HEK293 (cell line): ENCODE measurements at regions not wholly inside any gene's neighbourhood (a gene's known extent, or its start where the extent isn't known, plus 50 kb on each side); places are given as distances from the start of the nearest gene placed in this dataset.

Experiments
- CTCF ChIA-PET: fragments of 350-600 bp; formaldehyde crosslinking; extraction: SDS; loops from one replicate; lab custom pipeline; 2021; ENCODE audit warnings: antibody characterized with exemption; lab: Yijun Ruan, JAX
- POLR2A ChIA-PET: fragments of 300-600 bp; formaldehyde crosslinking; extraction: SDS; loops from one replicate; lab custom pipeline; 2020; ENCODE audit warnings: antibody characterized with exemption, inconsistent platforms; lab: Yijun Ruan, JAX
- H3K27ac ChIP-seq: fragments of 200-500 bp; sonication (Bioruptor generic); 2 replicates; pipeline ENCODE4 v1.5.1; 2014; ENCODE audit warnings: low read depth, low read length, control low read depth, inconsistent platforms; ENCODE audit errors: extremely low read depth
- H3K36me3 ChIP-seq, 2 experiments: fragments of 200-500 bp in 1 of 2; sonication (Bioruptor generic) in 1 of 2; 1 replicate in 1 of 2; 2 replicates in 1 of 2; pipeline ENCODE4 v1.5.1; 2014 to 2017; ENCODE audit warnings: inconsistent platforms in 2 of 2, low read length in 2 of 2; ENCODE audit not compliant: control insufficient read depth in 2 of 2, insufficient read depth in 1 of 2
- H3K4me1 ChIP-seq: fragments of 200-500 bp; sonication (Bioruptor generic); 2 replicates; pipeline ENCODE4 v1.5.1; 2014; ENCODE audit warnings: mild to moderate bottlenecking, low read length, inconsistent platforms; ENCODE audit not compliant: control insufficient read depth, insufficient read depth
- H3K4me3 ChIP-seq: 2 replicates; pipeline ENCODE4 v1.5.1; 2011; ENCODE audit warnings: low read depth, mild to moderate bottlenecking, control low read depth, low read length, moderate library complexity
- H3K9me3 ChIP-seq: fragments of 200-500 bp; sonication (Bioruptor generic); 2 replicates; pipeline ENCODE4 v1.5.1; 2014; ENCODE audit warnings: low read depth, low read length, inconsistent platforms; ENCODE audit not compliant: control insufficient read depth, insufficient read depth
- FEZF1 ChIP-seq: fragments of 450-650 bp; formaldehyde crosslinking; IDR thresholded peaks from 2 replicates; pipeline ENCODE4 v1.5.1; 2016; ENCODE audit warnings: missing biosample characterization, missing genetic modification characterization
- GLIS1 ChIP-seq: fragments of 450-650 bp; formaldehyde crosslinking; IDR thresholded peaks from 2 replicates; pipeline ENCODE4 v1.5.1; 2016; ENCODE audit warnings: missing biosample characterization, missing genetic modification characterization
- KLF16 ChIP-seq: fragments of 450-650 bp; formaldehyde crosslinking; IDR thresholded peaks from 2 replicates; pipeline ENCODE4 v1.5.1; 2017; ENCODE audit warnings: missing biosample characterization, missing genetic modification characterization
- OVOL3 ChIP-seq: fragments of 450-650 bp; formaldehyde crosslinking; IDR thresholded peaks from 2 replicates; pipeline ENCODE4 v1.5.1; 2016; ENCODE audit warnings: missing biosample characterization, missing genetic modification characterization
- ZBTB1 ChIP-seq: fragments of 450-650 bp; formaldehyde crosslinking; IDR thresholded peaks from 2 replicates; pipeline ENCODE4 v1.5.1; 2016; ENCODE audit warnings: missing biosample characterization, missing genetic modification characterization
- ZBTB20 ChIP-seq: fragments of 450-650 bp; formaldehyde crosslinking; IDR thresholded peaks from 2 replicates; pipeline ENCODE4 v1.5.1; 2016; ENCODE audit warnings: missing biosample characterization, missing genetic modification characterization
- ZFP3 ChIP-seq: fragments of 450-650 bp; formaldehyde crosslinking; IDR thresholded peaks from 2 replicates; pipeline ENCODE4 v1.5.1; 2016; ENCODE audit warnings: low read depth, missing biosample characterization, missing genetic modification characterization
- ZFP37 ChIP-seq: fragments of 450-650 bp; formaldehyde crosslinking; IDR thresholded peaks from 2 replicates; pipeline ENCODE4 v1.5.1; 2016; ENCODE audit warnings: missing biosample characterization, missing genetic modification characterization
- ZFP41 ChIP-seq: fragments of 450-650 bp; formaldehyde crosslinking; IDR thresholded peaks from 2 replicates; pipeline ENCODE4 v1.5.1; 2016; ENCODE audit warnings: missing biosample characterization, missing genetic modification characterization, borderline replicate concordance
- ZNF155 ChIP-seq: fragments of 450-650 bp; formaldehyde crosslinking; IDR thresholded peaks from 2 replicates; pipeline ENCODE4 v1.5.1; 2016; ENCODE audit warnings: missing biosample characterization, missing genetic modification characterization
- ZNF202 ChIP-seq: fragments of 450-650 bp; formaldehyde crosslinking; IDR thresholded peaks from 2 replicates; pipeline ENCODE4 v1.5.1; 2016; ENCODE audit warnings: missing biosample characterization, missing genetic modification characterization, borderline replicate concordance
- ZNF24 ChIP-seq: fragments of 450-650 bp; formaldehyde crosslinking; IDR thresholded peaks from 2 replicates; pipeline ENCODE4 v1.5.1; 2016; ENCODE audit warnings: missing biosample characterization, missing genetic modification characterization
- ZNF248 ChIP-seq: fragments of 450-650 bp; formaldehyde crosslinking; IDR thresholded peaks from 2 replicates; pipeline ENCODE4 v1.5.1; 2017; ENCODE audit warnings: missing biosample characterization, missing genetic modification characterization
- ZNF324 ChIP-seq: fragments of 450-650 bp; formaldehyde crosslinking; IDR thresholded peaks from 2 replicates; pipeline ENCODE4 v1.5.1; 2016; ENCODE audit warnings: missing biosample characterization, missing genetic modification characterization
- ZNF341 ChIP-seq: fragments of 450-650 bp; formaldehyde crosslinking; IDR thresholded peaks from 2 replicates; pipeline ENCODE4; 2016; ENCODE audit warnings: low read depth, missing biosample characterization, missing genetic modification characterization
- ZNF37A ChIP-seq: fragments of 450-650 bp; IDR thresholded peaks from 2 replicates; pipeline ENCODE4 v1.5.1; 2018; ENCODE audit warnings: missing biosample characterization, missing genetic modification characterization
- ZNF394 ChIP-seq: fragments of 450-650 bp; formaldehyde crosslinking; IDR thresholded peaks from 2 replicates; pipeline ENCODE4 v1.5.1; 2016; ENCODE audit warnings: missing biosample characterization, missing genetic modification characterization, mild to moderate bottlenecking, moderate library complexity, borderline replicate concordance
- ZNF423 ChIP-seq: fragments of 450-650 bp; formaldehyde crosslinking; IDR thresholded peaks from 2 replicates; pipeline ENCODE4 v1.5.1; 2016; ENCODE audit warnings: missing biosample characterization, missing genetic modification characterization
- ZNF433 ChIP-seq: fragments of 450-650 bp; formaldehyde crosslinking; IDR thresholded peaks from 2 replicates; pipeline ENCODE4 v1.5.1; 2016; ENCODE audit warnings: missing biosample characterization, missing genetic modification characterization, low read depth
- ZNF510 ChIP-seq: fragments of 450-650 bp; formaldehyde crosslinking; IDR thresholded peaks from 2 replicates; pipeline ENCODE4 v1.5.1; 2018; ENCODE audit warnings: mild to moderate bottlenecking, missing genetic modification characterization, missing biosample characterization; ENCODE audit not compliant: insufficient replicate concordance
- ZNF596 ChIP-seq: fragments of 450-650 bp; IDR thresholded peaks from 2 replicates; pipeline ENCODE4 v1.5.0; 2018; ENCODE audit warnings: missing biosample characterization, mild to moderate bottlenecking, missing genetic modification characterization, moderate library complexity
- ZNF660 ChIP-seq: fragments of 450-650 bp; IDR thresholded peaks from 2 replicates; pipeline ENCODE4 v1.5.1; 2018; ENCODE audit warnings: missing biosample characterization, mild to moderate bottlenecking, missing genetic modification characterization
- ZSCAN30 ChIP-seq: fragments of 450-650 bp; IDR thresholded peaks from 2 replicates; pipeline ENCODE4 v1.5.1; 2018; ENCODE audit warnings: missing biosample characterization, mild to moderate bottlenecking, missing genetic modification characterization, moderate library complexity
- TF ChIP-seq, protein P1 (sequence below): fragments of 450-650 bp; formaldehyde crosslinking; IDR thresholded peaks from 2 replicates; pipeline ENCODE4 v1.5.1; 2017; ENCODE audit warnings: missing biosample characterization, missing genetic modification characterization
- TF ChIP-seq, protein P2 (sequence below): fragments of 450-650 bp; formaldehyde crosslinking; IDR thresholded peaks from 2 replicates; pipeline ENCODE4 v1.5.1; 2016; ENCODE audit warnings: missing biosample characterization, missing genetic modification characterization
- TF ChIP-seq, protein P3 (sequence below): fragments of 450-650 bp; formaldehyde crosslinking; IDR thresholded peaks from 2 replicates; pipeline ENCODE4 v1.5.1; 2016; ENCODE audit warnings: missing biosample characterization, missing genetic modification characterization
- TF ChIP-seq, protein P4 (sequence below): fragments of 450-650 bp; formaldehyde crosslinking; IDR thresholded peaks from 2 replicates; pipeline ENCODE4 v1.5.1; 2016; ENCODE audit warnings: missing biosample characterization, missing genetic modification characterization
- TF ChIP-seq, protein P5 (sequence below): fragments of 450-650 bp; formaldehyde crosslinking; IDR thresholded peaks from 2 replicates; pipeline ENCODE4 v1.5.1; 2016; ENCODE audit warnings: missing biosample characterization, missing genetic modification characterization
- TF ChIP-seq, protein P6 (sequence below): fragments of 450-650 bp; formaldehyde crosslinking; IDR thresholded peaks from 2 replicates; pipeline ENCODE4 v1.5.1; 2017; ENCODE audit warnings: missing biosample characterization, mild to moderate bottlenecking, missing genetic modification characterization, moderate library complexity

DNA sequence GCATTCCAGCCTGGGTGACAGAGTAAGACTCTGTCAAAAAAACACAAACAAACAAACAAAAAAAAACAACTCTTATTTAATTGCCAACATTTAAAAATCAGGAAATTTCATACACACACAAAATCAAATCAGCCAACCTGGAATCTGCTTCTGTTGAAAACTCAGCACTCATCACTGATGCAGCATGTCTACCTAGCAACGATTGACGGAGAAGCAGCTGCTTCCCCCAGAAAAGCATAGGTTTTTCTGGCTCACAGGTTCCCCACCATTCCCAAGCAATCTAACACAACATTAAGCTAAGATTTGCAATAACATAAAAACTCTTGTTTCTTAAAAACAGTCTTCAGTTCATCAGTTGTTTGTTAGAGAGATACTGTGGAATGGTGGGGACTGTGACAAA lies 143.6 kb downstream of the DHX15 start:
- H3K4me1 ChIP-seq = no peaks in the 10 kb centered on the region
- H3K36me3 ChIP-seq = no peaks in the 10 kb centered on the region
- H3K4me3 ChIP-seq = no peak overlapping the region
- TF ChIP-seq ZBTB20 (no peak), ZNF596 (no peak), ZNF248 (tag by site-specific recombination) (no peak), ZNF341 (no peak), ZNF433 (tag by site-specific recombination) (no peak), ZBTB1 (no peak), ZNF394 (tag by site-specific recombination) (no peak)
- TF ChIP-seq, all 188 proteins: peak for 0
- ChIA-PET POLR2A (no interaction called here), CTCF (interaction anchor here (0.7 kb wide), 1 partner anchor 216 kb away, joined by 4 read pairs; no protein-coding TSS in a partner anchor)
- Histone ChIP-seq H3K9me3 (no peaks in the 10 kb centered on the region), H3K27ac (no peak overlapping the region)

DNA sequence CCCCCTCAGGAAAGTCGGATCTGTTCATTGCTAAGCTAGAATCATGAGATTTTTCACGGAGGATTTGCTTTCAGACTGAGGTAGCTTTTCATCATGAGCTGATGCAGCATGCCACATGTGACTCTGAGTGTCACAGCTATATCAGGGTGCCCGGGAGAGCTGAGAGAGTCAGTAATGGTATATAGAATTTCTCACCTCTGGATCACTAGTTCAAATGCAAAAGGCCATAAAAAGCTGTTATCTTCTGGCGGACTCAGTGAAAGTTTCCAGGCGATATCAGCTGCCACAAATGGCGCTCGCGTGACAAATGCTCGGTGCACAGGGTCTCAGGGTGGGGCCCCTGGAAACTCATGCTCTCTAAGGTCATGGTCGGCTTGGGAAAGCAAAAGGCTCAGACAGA lies 150.1 kb downstream of the DHX15 start:
- no peak overlapping the region for H3K27ac ChIP-seq
- no peaks in the 10 kb centered on the region for H3K36me3 ChIP-seq
- H3K9me3 ChIP-seq = no peaks in the 10 kb centered on the region
- H3K4me1 ChIP-seq = no peaks in the 10 kb centered on the region; the same call in 1 of the 2 replicates
- CTCF ChIA-PET = interaction anchor here (0.7 kb wide), 1 partner anchor 536 kb away, joined by 3 read pairs; no protein-coding TSS in a partner anchor
- H3K4me3 ChIP-seq = no peak overlapping the region
- POLR2A ChIA-PET = no interaction called here
- TF ChIP-seq, protein P1, sequence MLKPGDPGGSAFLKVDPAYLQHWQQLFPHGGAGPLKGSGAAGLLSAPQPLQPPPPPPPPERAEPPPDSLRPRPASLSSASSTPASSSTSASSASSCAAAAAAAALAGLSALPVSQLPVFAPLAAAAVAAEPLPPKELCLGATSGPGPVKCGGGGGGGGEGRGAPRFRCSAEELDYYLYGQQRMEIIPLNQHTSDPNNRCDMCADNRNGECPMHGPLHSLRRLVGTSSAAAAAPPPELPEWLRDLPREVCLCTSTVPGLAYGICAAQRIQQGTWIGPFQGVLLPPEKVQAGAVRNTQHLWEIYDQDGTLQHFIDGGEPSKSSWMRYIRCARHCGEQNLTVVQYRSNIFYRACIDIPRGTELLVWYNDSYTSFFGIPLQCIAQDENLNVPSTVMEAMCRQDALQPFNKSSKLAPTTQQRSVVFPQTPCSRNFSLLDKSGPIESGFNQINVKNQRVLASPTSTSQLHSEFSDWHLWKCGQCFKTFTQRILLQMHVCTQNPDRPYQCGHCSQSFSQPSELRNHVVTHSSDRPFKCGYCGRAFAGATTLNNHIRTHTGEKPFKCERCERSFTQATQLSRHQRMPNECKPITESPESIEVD (tag by site-specific recombination) = peak; percentile 28; the same call in 1 of the 2 replicates
- TF ChIP-seq GLIS1 (tag by site-specific recombination) = peak; percentile 60
- TF ChIP-seq ZNF155 = no peak
- TF ChIP-seq ZSCAN30 (tag by site-specific recombination) = no peak
- no peak for TF ChIP-seq ZNF324 (tag by site-specific recombination)
- no peak for TF ChIP-seq ZNF37A
- no peak for TF ChIP-seq ZFP37 (tag by site-specific recombination)
- TF ChIP-seq, protein P2, sequence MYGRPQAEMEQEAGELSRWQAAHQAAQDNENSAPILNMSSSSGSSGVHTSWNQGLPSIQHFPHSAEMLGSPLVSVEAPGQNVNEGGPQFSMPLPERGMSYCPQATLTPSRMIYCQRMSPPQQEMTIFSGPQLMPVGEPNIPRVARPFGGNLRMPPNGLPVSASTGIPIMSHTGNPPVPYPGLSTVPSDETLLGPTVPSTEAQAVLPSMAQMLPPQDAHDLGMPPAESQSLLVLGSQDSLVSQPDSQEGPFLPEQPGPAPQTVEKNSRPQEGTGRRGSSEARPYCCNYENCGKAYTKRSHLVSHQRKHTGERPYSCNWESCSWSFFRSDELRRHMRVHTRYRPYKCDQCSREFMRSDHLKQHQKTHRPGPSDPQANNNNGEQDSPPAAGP = no peak
- TF ChIP-seq FEZF1 = peak; percentile 80
- TF ChIP-seq ZNF423 (tag by site-specific recombination) = no peak
- TF ChIP-seq ZNF660 = no peak
- TF ChIP-seq KLF16 (tag by site-specific recombination) = no peak
- no peak for TF ChIP-seq ZNF510 (tag by site-specific recombination)
- TF ChIP-seq ZNF24 (tag by site-specific recombination) = 0 out of 2 replicates have a peak, but pooled peaks have one; percentile 30
- no peak for TF ChIP-seq ZFP3
- TF ChIP-seq, protein P3, sequence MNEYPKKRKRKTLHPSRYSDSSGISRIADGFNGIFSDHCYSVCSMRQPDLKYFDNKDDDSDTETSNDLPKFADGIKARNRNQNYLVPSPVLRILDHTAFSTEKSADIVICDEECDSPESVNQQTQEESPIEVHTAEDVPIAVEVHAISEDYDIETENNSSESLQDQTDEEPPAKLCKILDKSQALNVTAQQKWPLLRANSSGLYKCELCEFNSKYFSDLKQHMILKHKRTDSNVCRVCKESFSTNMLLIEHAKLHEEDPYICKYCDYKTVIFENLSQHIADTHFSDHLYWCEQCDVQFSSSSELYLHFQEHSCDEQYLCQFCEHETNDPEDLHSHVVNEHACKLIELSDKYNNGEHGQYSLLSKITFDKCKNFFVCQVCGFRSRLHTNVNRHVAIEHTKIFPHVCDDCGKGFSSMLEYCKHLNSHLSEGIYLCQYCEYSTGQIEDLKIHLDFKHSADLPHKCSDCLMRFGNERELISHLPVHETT = no peak
- TF ChIP-seq, protein P4, sequence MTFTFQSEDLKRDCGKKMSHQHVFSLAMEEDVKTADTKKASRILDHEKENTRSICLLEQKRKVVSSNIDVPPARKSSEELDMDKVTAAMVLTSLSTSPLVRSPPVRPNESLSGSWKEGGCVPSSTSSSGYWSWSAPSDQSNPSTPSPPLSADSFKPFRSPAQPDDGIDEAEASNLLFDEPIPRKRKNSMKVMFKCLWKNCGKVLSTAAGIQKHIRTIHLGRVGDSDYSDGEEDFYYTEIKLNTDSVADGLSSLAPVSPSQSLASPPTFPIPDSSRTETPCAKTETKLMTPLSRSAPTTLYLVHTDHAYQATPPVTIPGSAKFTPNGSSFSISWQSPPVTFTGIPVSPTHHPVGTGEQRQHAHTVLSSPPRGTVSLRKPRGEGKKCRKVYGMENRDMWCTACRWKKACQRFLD (tag by site-specific recombination) = no peak
- TF ChIP-seq ZNF202 (tag by site-specific recombination) = no peak
- TF ChIP-seq, protein P5, sequence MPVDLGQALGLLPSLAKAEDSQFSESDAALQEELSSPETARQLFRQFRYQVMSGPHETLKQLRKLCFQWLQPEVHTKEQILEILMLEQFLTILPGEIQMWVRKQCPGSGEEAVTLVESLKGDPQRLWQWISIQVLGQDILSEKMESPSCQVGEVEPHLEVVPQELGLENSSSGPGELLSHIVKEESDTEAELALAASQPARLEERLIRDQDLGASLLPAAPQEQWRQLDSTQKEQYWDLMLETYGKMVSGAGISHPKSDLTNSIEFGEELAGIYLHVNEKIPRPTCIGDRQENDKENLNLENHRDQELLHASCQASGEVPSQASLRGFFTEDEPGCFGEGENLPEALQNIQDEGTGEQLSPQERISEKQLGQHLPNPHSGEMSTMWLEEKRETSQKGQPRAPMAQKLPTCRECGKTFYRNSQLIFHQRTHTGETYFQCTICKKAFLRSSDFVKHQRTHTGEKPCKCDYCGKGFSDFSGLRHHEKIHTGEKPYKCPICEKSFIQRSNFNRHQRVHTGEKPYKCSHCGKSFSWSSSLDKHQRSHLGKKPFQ = no peak
- no peak for TF ChIP-seq OVOL3 (tag by site-specific recombination)
- TF ChIP-seq, protein P6, sequence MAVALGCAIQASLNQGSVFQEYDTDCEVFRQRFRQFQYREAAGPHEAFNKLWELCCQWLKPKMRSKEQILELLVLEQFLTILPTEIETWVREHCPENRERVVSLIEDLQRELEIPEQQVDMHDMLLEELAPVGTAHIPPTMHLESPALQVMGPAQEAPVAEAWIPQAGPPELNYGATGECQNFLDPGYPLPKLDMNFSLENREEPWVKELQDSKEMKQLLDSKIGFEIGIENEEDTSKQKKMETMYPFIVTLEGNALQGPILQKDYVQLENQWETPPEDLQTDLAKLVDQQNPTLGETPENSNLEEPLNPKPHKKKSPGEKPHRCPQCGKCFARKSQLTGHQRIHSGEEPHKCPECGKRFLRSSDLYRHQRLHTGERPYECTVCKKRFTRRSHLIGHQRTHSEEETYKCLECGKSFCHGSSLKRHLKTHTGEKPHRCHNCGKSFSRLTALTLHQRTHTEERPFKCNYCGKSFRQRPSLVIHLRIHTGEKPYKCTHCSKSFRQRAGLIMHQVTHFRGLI = no peak
- TF ChIP-seq ZFP41 = no peak
